ENCODE measurements at regions not wholly inside any gene's neighbourhood (a gene's known extent, or its start where the extent isn't known, plus 50 kb on each side); places are given as distances from the start of the nearest gene placed in this dataset.

DNA sequence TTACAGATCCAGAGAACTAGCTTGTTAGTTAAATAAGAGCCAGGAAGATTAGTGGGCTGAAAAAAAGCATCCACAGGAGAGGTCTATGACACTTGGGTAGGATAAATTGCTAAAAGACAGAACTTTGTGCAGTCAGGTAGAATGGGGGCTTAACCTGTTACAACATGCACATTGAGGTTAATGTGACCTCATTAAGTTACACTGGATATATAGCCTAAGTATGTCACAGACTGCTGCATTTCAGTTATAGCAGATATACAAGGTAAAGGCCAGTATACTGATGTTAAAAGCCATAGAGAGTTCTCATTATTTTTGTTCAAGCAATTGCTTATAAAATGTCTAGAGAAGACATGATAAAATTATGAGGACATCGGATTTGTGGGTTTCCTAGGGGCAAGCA, 1179.9 kb upstream of the PCDH9 start:
- no peak for TF ChIP-seq POLR2A (IDR thresholded peaks at IDR 0.05; ENCODE audit: low read depth, low read length)
- no peak for TF ChIP-seq TAF1 (IDR thresholded peaks at IDR 0.05; ENCODE audit: low read depth, low read length)
